Adipocyte (in vitro differentiated cells): ENCODE measurements at regions not wholly inside any gene's neighbourhood (a gene's known extent, or its start where the extent isn't known, plus 50 kb on each side); places are given as distances from the start of the nearest gene placed in this dataset.

Experiments used
- DNase-seq: peaks from one replicate; pipeline ENCODE4 v3.0.0-alpha.2; 2015; ENCODE audit warnings: low read depth
- H3K27me3 ChIP-seq: replicated peaks from 2 replicates; pipeline ENCODE4 v1.7.0; 2013; ENCODE audit warnings: mild to moderate bottlenecking, low read length, moderate library complexity; ENCODE audit not compliant: control insufficient read depth, insufficient read depth
- H3K36me3 ChIP-seq: 2 replicates; pipeline ENCODE4 v1.7.0; 2013; ENCODE audit warnings: low read length, mild to moderate bottlenecking, moderate library complexity; ENCODE audit not compliant: control insufficient read depth, insufficient read depth, severe bottlenecking
- H3K4me1 ChIP-seq: 2 replicates; pipeline ENCODE4 v1.7.0; 2013; ENCODE audit warnings: mild to moderate bottlenecking, low read length, moderate library complexity; ENCODE audit not compliant: control insufficient read depth, insufficient read depth
- H3K4me3 ChIP-seq: 2 replicates; pipeline ENCODE4 v1.7.0; 2013; ENCODE audit warnings: mild to moderate bottlenecking, low read length, moderate library complexity
- H3K9ac ChIP-seq: 2 replicates; pipeline ENCODE4 v1.7.0; 2013; ENCODE audit warnings: mild to moderate bottlenecking, low read length, moderate library complexity
- H3K9me3 ChIP-seq: 2 replicates; pipeline ENCODE4 v1.7.0; 2013; ENCODE audit warnings: mild to moderate bottlenecking, low read length, moderate library complexity; ENCODE audit not compliant: control insufficient read depth

DNA sequence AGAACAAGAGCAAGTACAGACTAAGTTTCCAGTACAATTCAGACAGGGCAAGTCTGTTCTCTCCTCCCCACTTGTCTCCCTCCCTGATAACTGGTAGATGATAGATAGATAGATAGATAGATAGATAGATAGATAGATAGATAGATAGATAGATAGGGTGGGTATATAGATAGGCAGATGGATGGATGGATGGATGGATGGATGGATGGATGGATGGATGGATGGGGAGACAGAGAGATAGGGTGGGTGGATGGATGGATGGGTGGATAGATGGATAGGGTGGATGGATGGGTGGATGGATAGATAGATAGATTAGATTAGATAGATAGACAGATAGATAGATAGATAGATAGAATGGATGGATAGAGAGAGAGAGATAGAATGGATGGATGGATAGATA is 152.8 kb upstream of the MKLN1 start:
- H3K4me1 ChIP-seq, result peaks cover 28% of the 10 kb centered on the region
- DNase-seq, result no peak
- H3K36me3 ChIP-seq, result no peaks in the 10 kb centered on the region
- no peaks in the 10 kb centered on the region for H3K9me3 ChIP-seq
- no peak overlapping the region for H3K9ac ChIP-seq
- no peak overlapping the region for H3K4me3 ChIP-seq
- no peaks in the 10 kb centered on the region for H3K27me3 ChIP-seq

DNA sequence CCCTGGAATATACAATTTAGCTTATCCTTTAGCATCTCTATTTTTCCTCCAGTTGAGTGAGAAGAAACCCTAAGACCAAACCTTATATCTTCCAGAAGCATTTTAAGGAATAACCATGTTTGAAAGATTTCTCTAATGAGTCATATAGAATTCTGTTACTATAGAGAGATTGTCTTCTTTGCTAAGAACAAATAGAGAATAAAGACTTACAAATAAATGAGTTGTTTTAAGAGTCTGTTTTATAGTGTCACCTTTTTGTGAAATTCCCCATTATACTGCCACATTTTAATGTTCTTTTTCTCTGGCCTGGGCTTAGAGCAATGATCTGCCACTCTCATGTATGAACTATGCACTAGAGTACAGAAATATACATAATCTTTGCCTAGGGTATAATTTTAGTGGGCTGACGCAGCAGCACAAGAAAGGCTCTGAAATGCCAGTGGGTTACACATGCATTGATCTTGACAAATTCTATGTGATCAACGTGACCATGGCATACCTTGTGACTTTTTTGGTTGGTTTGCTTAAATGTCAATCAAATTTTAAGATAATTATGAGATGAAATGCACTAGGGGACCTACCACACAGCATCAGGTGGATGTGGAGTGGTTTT is 145.1 kb upstream of the MKLN1 start:
- H3K4me1 ChIP-seq, result peaks cover 23% of the 10 kb centered on the region
- H3K4me3 ChIP-seq, result no peak overlapping the region
- DNase-seq, result no peak
- H3K9me3 ChIP-seq, result peaks cover 9% of the 10 kb centered on the region
- no peaks in the 10 kb centered on the region for H3K36me3 ChIP-seq
- H3K27me3 ChIP-seq, result no peaks in the 10 kb centered on the region
- no peak overlapping the region for H3K9ac ChIP-seq

- DNase-seq, result no peak
- H3K4me3 ChIP-seq, result no peak overlapping the region
- H3K27me3 ChIP-seq, result no peaks in the 10 kb centered on the region
- H3K4me1 ChIP-seq, result peaks cover 22% of the 10 kb centered on the region
- no peak overlapping the region for H3K9ac ChIP-seq
- H3K36me3 ChIP-seq, result no peaks in the 10 kb centered on the region
- H3K9me3 ChIP-seq, result peaks cover 14% of the 10 kb centered on the region
Measured at GRCh38 chr7:131183072-131183471, 144.6 kb upstream of the MKLN1 start.

- DNase-seq, result no peak
- H3K9ac ChIP-seq, result no peak overlapping the region
- peaks cover 19% of the 10 kb centered on the region for H3K4me1 ChIP-seq
- no peaks in the 10 kb centered on the region for H3K27me3 ChIP-seq
- H3K36me3 ChIP-seq, result no peaks in the 10 kb centered on the region
- no peak overlapping the region for H3K4me3 ChIP-seq
- H3K9me3 ChIP-seq, result peaks cover 16% of the 10 kb centered on the region
Measured at GRCh38 chr7:131183611-131184119, 144.0 kb upstream of the MKLN1 start.

DNA sequence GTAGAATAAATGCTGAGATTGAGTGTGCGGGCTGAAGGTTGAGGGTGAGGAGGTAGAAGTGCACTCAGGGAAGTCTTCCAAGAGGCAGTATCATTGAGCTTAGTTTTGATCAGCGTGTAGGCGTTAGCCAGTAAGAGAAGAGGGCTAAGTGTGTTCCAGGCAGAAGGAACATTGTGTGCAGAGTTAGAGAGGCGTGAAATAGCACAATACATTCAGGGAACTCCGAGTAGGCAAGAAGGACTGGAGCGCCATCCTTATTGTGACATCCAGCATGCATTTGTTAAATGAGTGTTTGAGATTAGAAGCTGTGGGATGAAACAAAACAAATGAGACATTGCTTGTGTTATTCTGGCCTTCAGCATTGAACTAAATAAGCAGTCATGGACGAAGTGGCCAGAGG is 140.9 kb upstream of the MKLN1 start:
- H3K36me3 ChIP-seq, result no peaks in the 10 kb centered on the region
- peaks cover 16% of the 10 kb centered on the region for H3K9me3 ChIP-seq
- H3K4me3 ChIP-seq, result no peak overlapping the region
- H3K4me1 ChIP-seq, result peaks cover 35% of the 10 kb centered on the region
- no peak for DNase-seq
- H3K27me3 ChIP-seq, result no peaks in the 10 kb centered on the region
- no peak overlapping the region for H3K9ac ChIP-seq

DNA sequence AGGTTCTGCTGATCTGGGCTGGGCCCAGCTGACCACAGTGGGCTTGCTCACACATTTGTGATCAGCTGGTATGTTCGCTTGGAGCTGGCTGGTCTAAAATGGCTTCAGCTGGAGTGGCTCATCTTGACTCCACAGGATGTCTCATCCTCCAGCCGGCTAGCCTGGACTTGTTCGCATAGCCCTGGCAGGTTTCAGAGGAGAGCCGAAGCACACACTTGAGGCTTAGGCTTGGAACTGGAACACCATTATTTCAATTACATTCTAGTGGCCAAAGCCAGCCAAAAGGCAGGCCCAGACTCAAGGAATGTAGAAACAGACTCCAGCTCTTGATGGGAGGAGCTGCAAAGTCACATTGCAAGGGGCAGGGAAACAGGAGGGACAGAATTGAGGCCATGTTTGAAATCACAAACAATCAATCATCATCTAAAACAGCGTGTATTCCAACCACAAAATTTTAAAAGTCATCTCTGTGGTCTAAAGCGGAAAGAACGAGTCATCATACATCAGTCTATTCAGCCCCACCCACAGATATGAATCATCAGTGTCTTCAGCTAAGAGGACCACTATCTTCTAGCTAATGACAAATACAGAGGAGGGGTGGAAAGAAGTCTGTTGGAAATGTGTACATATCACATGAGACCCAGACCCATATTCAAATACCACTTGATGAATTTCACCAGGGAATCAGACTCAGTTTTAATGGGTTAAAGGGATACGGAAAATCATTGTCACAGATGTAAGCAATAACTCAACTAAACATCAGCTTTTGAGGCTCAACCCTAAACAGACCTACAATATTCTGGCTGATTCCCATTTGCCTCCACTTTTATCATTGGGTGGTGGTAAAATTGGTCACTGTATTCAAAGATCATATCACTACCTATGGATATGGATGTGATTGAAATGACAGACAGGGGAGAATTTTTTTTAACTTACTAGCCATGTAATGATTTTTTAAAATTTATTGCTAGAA is 139.0 kb upstream of the MKLN1 start:
- peak; percentile 82 for DNase-seq
- H3K27me3 ChIP-seq, result no peaks in the 10 kb centered on the region
- peak overlapping the region; percentile 55 for H3K9ac ChIP-seq
- H3K36me3 ChIP-seq, result no peaks in the 10 kb centered on the region
- peaks cover 32% of the 10 kb centered on the region for H3K4me1 ChIP-seq
- H3K4me3 ChIP-seq, result peak overlapping the region; percentile 35
- H3K9me3 ChIP-seq, result peaks cover 16% of the 10 kb centered on the region

DNA sequence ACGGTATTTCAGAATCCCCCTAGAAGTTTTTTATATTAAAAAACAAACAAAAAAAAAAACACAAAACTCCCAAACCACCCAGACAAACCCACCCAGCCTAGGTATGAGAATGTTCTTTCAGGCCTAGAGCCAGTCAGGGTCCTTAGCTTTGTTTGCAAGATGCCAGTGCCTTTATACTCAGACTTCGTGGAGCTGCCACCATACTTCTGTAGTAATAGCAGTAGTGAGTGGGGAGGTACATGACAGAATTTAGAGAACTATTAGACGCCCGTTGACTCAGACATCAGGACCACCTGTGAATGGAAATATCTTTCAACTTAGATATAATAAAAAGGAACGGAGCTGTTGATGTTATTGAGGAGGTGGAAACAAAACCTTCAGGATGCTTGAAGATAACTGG is 138.2 kb upstream of the MKLN1 start:
- Histone ChIP-seq H3K27me3 (no peaks in the 10 kb centered on the region), H3K4me3 (no peak overlapping the region), H3K9me3 (peaks cover 16% of the 10 kb centered on the region), H3K36me3 (no peaks in the 10 kb centered on the region), H3K9ac (peak overlapping the region; percentile 57), H3K4me1 (peaks cover 33% of the 10 kb centered on the region)
- no peak for DNase-seq

GRCh38 chr7:131190146-131190545 is 137.5 kb upstream of the MKLN1 start:
- H3K36me3 ChIP-seq, result no peaks in the 10 kb centered on the region
- peaks cover 16% of the 10 kb centered on the region for H3K9me3 ChIP-seq
- peak overlapping the region; percentile 17 for H3K4me3 ChIP-seq
- peaks cover 33% of the 10 kb centered on the region for H3K4me1 ChIP-seq
- peak overlapping the region; percentile 78 for H3K9ac ChIP-seq
- no peaks in the 10 kb centered on the region for H3K27me3 ChIP-seq
- DNase-seq, result peak; percentile 62

GRCh38 chr7:131190581-131190980 is 137.1 kb upstream of the MKLN1 start:
- H3K27me3 ChIP-seq, result no peaks in the 10 kb centered on the region
- no peak overlapping the region for H3K4me3 ChIP-seq
- H3K36me3 ChIP-seq, result no peaks in the 10 kb centered on the region
- peaks cover 33% of the 10 kb centered on the region for H3K4me1 ChIP-seq
- peak overlapping the region; percentile 78 for H3K9ac ChIP-seq
- no peak for DNase-seq
- peaks cover 16% of the 10 kb centered on the region for H3K9me3 ChIP-seq

- Histone ChIP-seq H3K4me3 (no peak overlapping the region), H3K36me3 (no peaks in the 10 kb centered on the region), H3K4me1 (peaks cover 37% of the 10 kb centered on the region), H3K9ac (no peak overlapping the region), H3K9me3 (no peaks in the 10 kb centered on the region), H3K27me3 (no peaks in the 10 kb centered on the region)
- no peak for DNase-seq
Measured at GRCh38 chr7:131194070-131194865, 133.4 kb upstream of the MKLN1 start.

DNA sequence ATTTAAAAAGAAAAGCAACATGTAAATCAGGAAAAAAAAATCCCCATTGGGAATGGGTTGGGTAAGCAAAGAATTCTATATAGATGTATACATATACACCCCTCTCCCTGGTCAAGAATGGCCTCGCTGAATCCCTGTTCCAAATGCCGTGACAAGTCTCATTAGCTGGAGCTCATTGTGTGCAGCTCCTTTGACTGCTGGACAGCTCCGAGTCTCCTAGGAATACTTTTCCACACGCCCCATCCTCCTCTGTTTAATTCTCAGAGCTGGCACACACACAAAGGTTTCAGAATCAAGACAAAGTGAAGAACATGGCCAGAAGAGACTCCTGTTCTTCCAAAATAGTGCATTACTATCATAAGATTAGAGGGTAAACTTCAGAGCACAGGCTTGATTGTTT is 130.9 kb upstream of the MKLN1 start:
- no peak overlapping the region for H3K4me3 ChIP-seq
- DNase-seq, result peak; percentile 33
- no peaks in the 10 kb centered on the region for H3K9me3 ChIP-seq
- H3K9ac ChIP-seq, result no peak overlapping the region
- H3K4me1 ChIP-seq, result peaks cover 18% of the 10 kb centered on the region
- H3K36me3 ChIP-seq, result no peaks in the 10 kb centered on the region
- H3K27me3 ChIP-seq, result no peaks in the 10 kb centered on the region
